ENCODE measurements at regions not wholly inside any gene's neighbourhood (a gene's known extent, or its start where the extent isn't known, plus 50 kb on each side); places are given as distances from the start of the nearest gene placed in this dataset.
A peak's percentile ranks its signal among the peaks of the same experiment; 100 is the strongest.
"Not testable (repeated sequence)": the region's sequence is repeated elsewhere in the genome, so short reads cannot be mapped to it uniquely, and the experiment has no call there.

DNA sequence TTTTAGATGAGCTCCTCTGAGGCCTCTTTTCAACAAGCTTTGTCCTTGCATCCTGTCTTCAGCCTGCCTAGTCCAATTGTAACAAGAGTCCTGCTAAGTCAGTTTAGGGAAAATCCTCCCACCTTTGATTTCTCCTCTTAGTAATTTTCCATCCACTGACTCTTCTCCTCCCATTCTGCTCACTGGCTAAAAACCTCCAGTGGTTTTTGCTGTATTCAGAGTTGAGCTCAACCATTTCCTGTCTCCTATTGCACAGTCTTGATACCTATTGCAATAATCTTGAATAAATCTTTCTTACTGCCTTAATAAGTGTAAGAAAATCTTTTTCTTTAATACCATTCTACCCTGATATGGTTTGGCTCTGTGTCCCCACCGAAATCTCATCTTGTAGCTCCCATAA is 117.8 kb upstream of the ENPP6 start:
- H3K9me3 ChIP-seq (ENCODE audit: control insufficient read depth in 2 of 2, insufficient read depth in 1 of 2, low read depth in 1 of 2, low read length in 1 of 2) = no peaks in the 10 kb centered on the region
- no peak overlapping the region for H3K27ac ChIP-seq (ENCODE audit: low read depth in 2 of 2, low read length in 1 of 2)
- H3K4me3 ChIP-seq (ENCODE audit: low read depth in 1 of 2, low read length in 2 of 2) = no peak overlapping the region
- H3K27me3 ChIP-seq (ENCODE audit: control insufficient read depth in 1 of 2, insufficient read depth in 2 of 2, low read length in 2 of 2) = no peaks in the 10 kb centered on the region
- H3K4me1 ChIP-seq (ENCODE audit: control insufficient read depth in 2 of 2, insufficient read depth in 2 of 2, low read length in 1 of 2) = no peaks in the 10 kb centered on the region
- 0% methylated on average over 1 of the region's 1 CpG for WGBS, 2 donors
- no peaks in the 10 kb centered on the region for H3K36me3 ChIP-seq (ENCODE audit: control insufficient read depth in 2 of 2, insufficient read depth in 2 of 2, low read length in 1 of 2)

DNA sequence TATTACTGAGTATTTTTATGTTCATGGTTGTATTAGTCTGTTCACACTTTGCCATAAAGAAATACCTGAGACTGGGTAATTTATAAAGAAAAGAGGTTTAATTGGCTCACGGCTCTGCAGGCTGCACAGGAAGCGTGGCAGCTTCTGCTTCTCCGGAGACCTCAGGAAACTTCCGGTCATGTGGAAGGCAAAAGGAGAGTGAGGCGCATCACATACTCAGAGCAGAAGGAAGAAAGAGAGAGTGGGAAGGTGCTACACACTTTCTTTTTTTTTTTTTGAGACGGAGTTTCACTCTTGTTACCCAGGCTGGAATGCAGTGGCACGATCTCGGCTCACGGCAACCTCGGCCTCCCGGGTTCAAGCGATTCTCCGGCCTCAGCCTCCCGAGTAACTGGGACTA is 115.8 kb upstream of the ENPP6 start:
- not testable (repeated sequence) for H3K4me3 ChIP-seq (ENCODE audit: low read depth in 1 of 2, low read length in 2 of 2); H3K9me3 ChIP-seq (ENCODE audit: control insufficient read depth in 2 of 2, insufficient read depth in 1 of 2, low read depth in 1 of 2, low read length in 1 of 2); H3K27me3 ChIP-seq (ENCODE audit: control insufficient read depth in 1 of 2, insufficient read depth in 2 of 2, low read length in 2 of 2); H3K4me1 ChIP-seq (ENCODE audit: control insufficient read depth in 2 of 2, insufficient read depth in 2 of 2, low read length in 1 of 2); H3K36me3 ChIP-seq (ENCODE audit: control insufficient read depth in 2 of 2, insufficient read depth in 2 of 2, low read length in 1 of 2); H3K27ac ChIP-seq (ENCODE audit: low read depth in 2 of 2, low read length in 1 of 2)
- 85 to 90% methylated on average over 14 of the region's 14 CpGs for WGBS, 2 donors

DNA sequence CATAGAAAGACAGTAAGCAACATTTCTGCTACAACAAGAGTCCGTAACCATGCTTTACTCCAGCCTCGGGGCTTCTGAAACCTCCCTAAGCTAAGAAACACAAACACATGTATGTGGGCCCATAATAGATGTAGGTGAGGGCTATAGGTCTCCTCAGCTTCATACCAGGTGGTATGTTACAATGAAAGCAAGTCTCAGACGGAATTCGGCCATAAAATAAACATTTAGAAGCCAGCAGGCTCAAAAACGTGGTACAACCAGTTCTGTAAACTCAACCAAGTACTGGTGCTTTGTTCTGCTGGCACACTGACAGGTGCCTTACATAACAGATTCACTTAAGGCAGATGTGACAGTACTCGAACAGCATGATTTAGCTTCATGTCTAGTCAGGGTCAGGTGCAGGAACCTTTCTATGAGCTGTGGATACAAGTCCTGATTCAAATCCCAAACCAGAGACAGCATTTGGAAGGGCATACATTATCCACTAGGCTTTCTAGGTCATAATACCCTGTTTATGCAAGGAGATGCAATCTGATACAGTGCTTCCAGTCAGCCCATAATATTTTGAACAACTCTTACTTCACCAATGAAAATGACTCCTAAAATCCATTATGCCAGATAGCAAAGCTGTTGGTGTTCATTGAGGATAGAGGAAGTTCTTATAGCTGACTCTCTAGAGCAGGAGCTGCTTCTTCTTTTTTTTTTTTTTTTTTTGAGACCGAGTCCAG is 113.8 kb upstream of the ENPP6 start:
- Histone ChIP-seq H3K27me3 (ENCODE audit: control insufficient read depth in 1 of 2, insufficient read depth in 2 of 2, low read length in 2 of 2) (no peaks in the 10 kb centered on the region), H3K36me3 (ENCODE audit: control insufficient read depth in 2 of 2, insufficient read depth in 2 of 2, low read length in 1 of 2) (no peaks in the 10 kb centered on the region), H3K9me3 (ENCODE audit: control insufficient read depth in 2 of 2, insufficient read depth in 1 of 2, low read depth in 1 of 2, low read length in 1 of 2) (no peaks in the 10 kb centered on the region), H3K4me3 (ENCODE audit: low read depth in 1 of 2, low read length in 2 of 2) (no peak overlapping the region), H3K27ac (ENCODE audit: low read depth in 2 of 2, low read length in 1 of 2) (peak overlapping the region; percentile 74 to 83), H3K4me1 (ENCODE audit: control insufficient read depth in 2 of 2, insufficient read depth in 2 of 2, low read length in 1 of 2) (peaks cover 0 to 2% of the 10 kb centered on the region in 2 donors)
- 36 to 41% methylated on average over 7 of the region's 7 CpGs for WGBS, 2 donors

DNA sequence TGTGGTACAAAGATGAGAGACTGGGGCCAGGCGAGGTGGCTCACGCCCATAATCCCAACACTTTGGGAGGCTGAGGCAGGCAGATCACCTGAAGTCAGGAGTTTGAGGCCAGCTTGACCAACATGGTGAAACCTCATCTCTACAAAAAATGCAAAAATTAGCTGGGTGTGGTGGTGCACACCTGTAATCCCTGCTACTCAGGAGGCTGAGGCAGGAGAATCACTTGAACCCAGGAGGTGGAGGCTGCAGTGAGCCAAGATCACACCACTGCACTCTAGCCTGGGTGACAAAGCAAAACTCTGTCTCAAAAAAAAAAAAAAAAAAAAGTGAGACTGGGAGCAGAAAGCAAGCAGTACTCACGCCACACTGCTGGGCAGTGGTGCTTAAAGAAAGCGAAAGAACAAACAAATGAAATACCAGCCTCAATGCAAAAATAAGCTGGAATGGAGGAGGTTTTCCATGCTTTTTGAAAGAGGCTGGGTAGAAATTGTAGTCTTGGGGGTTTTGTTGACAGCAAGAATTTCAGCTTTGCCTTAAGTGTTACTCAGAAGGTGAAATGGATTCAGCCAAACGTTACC is 112.9 kb upstream of the ENPP6 start:
- 77 to 80% methylated on average over 5 of the region's 5 CpGs for WGBS, 2 donors
- H3K27ac ChIP-seq (ENCODE audit: low read depth in 2 of 2, low read length in 1 of 2) = peak overlapping the region; percentile 27 to 74
- not testable (repeated sequence) for H3K4me1 ChIP-seq (ENCODE audit: control insufficient read depth in 2 of 2, insufficient read depth in 2 of 2, low read length in 1 of 2); H3K36me3 ChIP-seq (ENCODE audit: control insufficient read depth in 2 of 2, insufficient read depth in 2 of 2, low read length in 1 of 2); H3K27me3 ChIP-seq (ENCODE audit: control insufficient read depth in 1 of 2, insufficient read depth in 2 of 2, low read length in 2 of 2); H3K9me3 ChIP-seq (ENCODE audit: control insufficient read depth in 2 of 2, insufficient read depth in 1 of 2, low read depth in 1 of 2, low read length in 1 of 2); H3K4me3 ChIP-seq (ENCODE audit: low read depth in 1 of 2, low read length in 2 of 2)

DNA sequence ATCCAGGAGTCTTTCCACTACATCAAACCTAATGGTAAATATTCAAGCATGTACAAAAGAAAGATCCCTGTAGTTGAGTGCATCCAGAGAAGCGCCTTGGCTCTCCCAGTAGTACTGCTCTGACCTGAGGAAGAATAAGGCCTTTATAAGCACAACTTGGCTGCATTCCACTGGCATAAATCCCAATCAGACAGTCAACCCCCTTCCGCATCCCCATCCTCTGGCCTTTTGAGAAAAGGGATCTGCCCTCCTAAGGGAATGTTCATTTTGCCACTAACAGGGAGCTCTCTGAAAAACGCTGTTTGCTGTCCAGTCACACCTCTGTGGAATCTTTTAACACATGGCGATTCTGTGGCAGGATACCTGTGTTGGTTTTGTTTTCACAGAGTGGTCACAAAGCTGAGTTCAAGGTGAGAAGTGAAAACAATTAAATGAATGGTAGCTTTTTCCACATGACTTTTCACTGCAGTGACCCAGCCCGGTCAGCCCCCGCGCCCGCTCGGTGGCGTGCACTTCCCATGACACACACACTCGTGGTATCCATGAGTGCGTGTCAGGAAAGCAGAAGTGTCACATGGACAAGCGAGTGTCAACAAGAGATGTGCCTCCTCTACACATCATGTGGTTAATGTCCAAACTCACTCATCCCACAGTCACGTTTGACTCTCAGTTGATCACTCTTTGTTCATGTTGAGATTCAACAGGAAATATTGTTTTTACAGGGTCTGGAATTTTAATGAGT is 112.2 kb upstream of the ENPP6 start:
- Histone ChIP-seq H3K27me3 (ENCODE audit: control insufficient read depth in 1 of 2, insufficient read depth in 2 of 2, low read length in 2 of 2) (no peaks in the 10 kb centered on the region), H3K4me1 (ENCODE audit: control insufficient read depth in 2 of 2, insufficient read depth in 2 of 2, low read length in 1 of 2) (peaks cover 0 to 2% of the 10 kb centered on the region in 2 donors)
- 76 to 83% methylated on average over 14 of the region's 14 CpGs for WGBS, 2 donors

DNA sequence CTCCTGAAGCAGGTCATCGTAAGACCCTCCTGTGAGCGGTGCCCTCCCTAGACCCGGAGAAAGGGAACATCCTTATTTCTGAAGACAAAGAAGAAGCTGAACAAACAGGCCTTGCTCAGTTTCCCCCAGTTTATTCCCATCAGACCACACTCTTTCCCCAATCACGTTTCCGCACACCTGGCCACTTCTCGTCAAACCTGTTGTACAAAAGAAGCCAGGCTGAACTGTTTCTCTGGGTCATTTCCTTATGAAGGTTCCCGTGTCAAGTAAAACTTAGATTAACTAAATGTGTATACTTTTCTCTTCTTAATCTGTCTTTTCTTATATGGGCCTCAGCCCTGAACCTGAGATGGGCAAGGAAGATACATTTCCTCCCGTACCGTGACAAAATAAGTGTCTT is 111.6 kb upstream of the ENPP6 start:
- Histone ChIP-seq H3K27ac (ENCODE audit: low read depth in 2 of 2, low read length in 1 of 2) (peak overlapping the region; percentile 71 to 90), H3K36me3 (ENCODE audit: control insufficient read depth in 2 of 2, insufficient read depth in 2 of 2, low read length in 1 of 2) (no peaks in the 10 kb centered on the region), H3K27me3 (ENCODE audit: control insufficient read depth in 1 of 2, insufficient read depth in 2 of 2, low read length in 2 of 2) (no peaks in the 10 kb centered on the region), H3K4me3 (ENCODE audit: low read depth in 1 of 2, low read length in 2 of 2) (no peak overlapping the region), H3K9me3 (ENCODE audit: control insufficient read depth in 2 of 2, insufficient read depth in 1 of 2, low read depth in 1 of 2, low read length in 1 of 2) (no peaks in the 10 kb centered on the region), H3K4me1 (ENCODE audit: control insufficient read depth in 2 of 2, insufficient read depth in 2 of 2, low read length in 1 of 2) (peaks cover 0 to 2% of the 10 kb centered on the region in 2 donors)
- 68 to 77% methylated on average over 9 of the region's 9 CpGs for WGBS, 2 donors

More for the DNA sequence above, 112.2 kb upstream of the ENPP6 start:
- no peaks in the 10 kb centered on the region for H3K9me3 ChIP-seq (ENCODE audit: control insufficient read depth in 2 of 2, insufficient read depth in 1 of 2, low read depth in 1 of 2, low read length in 1 of 2)
- H3K4me3 ChIP-seq (ENCODE audit: low read depth in 1 of 2, low read length in 2 of 2) = no peak overlapping the region
- H3K27ac ChIP-seq (ENCODE audit: low read depth in 2 of 2, low read length in 1 of 2) = peak overlapping the region; percentile 52 to 75
- no peaks in the 10 kb centered on the region for H3K36me3 ChIP-seq (ENCODE audit: control insufficient read depth in 2 of 2, insufficient read depth in 2 of 2, low read length in 1 of 2)

DNA sequence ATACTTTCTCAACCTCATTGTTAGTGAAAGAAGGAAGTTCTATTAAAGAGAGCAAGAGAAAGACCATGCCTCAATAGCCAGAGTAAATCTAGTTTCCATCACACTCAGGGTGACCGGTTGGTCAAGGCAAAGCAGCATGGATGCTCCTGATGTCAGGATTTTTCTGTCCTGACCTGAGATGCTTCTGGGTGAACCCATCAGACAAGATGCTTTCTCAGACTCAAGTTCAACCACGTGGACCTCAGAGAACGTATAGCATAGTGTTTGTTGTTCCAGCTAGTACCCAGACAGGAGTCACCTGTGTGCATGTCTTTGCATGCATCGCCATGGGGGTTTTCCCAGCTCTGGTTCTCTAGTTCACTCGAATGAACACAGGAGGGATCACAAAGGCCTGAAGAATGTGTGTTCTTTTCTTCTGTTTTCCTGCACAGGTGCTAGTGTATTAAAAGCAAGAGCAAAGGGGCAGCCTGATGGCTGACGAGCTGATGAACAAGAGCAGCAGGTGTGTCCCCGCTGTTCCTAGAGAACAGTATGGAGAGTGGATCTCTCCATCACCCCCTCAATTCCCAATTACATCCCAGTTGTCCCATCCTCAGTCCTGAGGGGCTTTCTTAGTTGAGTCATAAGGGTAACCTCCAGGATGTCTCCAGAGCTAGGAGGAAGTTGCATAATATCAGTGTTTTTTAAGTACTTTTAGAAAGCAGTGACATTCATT is 110.5 kb upstream of the ENPP6 start:
- Histone ChIP-seq H3K27me3 (ENCODE audit: control insufficient read depth in 1 of 2, insufficient read depth in 2 of 2, low read length in 2 of 2) (no peaks in the 10 kb centered on the region), H3K4me1 (ENCODE audit: control insufficient read depth in 2 of 2, insufficient read depth in 2 of 2, low read length in 1 of 2) (peaks cover 0 to 2% of the 10 kb centered on the region in 2 donors), H3K36me3 (ENCODE audit: control insufficient read depth in 2 of 2, insufficient read depth in 2 of 2, low read length in 1 of 2) (no peaks in the 10 kb centered on the region), H3K4me3 (ENCODE audit: low read depth in 1 of 2, low read length in 2 of 2) (no peak overlapping the region), H3K9me3 (ENCODE audit: control insufficient read depth in 2 of 2, insufficient read depth in 1 of 2, low read depth in 1 of 2, low read length in 1 of 2) (no peaks in the 10 kb centered on the region), H3K27ac (ENCODE audit: low read depth in 2 of 2, low read length in 1 of 2) (peak overlapping the region; percentile 71 to 80)
- 39 to 60% methylated on average over 7 of the region's 7 CpGs for WGBS, 2 donors

DNA sequence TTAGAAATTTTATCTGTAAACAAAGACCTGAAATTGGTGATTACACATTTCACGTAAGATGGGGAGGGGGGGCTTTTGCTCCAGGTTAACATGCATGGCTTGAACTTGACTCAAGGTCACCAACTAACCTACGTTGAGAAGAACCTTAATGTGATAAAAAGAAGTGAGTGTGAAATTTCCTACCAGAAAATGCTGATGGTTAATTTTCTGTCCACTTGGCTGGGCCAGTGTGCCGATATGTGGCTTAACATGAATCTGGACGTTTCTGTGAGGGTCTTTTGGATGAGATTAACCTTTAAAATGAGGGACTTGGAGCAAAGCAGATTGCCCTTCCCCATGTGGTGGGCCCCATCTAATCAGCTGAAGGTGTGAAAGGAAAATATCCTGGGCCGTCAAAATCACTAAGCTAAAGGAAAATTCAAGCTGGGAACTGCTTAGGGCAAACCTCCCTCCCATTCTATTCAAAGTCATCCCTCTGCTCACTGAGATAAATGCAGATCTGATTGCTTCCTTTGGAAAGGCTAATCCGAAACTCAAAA is 107.3 kb upstream of the ENPP6 start:
- Histone ChIP-seq H3K27me3 (ENCODE audit: control insufficient read depth in 1 of 2, insufficient read depth in 2 of 2, low read length in 2 of 2) (no peaks in the 10 kb centered on the region), H3K4me3 (ENCODE audit: low read depth in 1 of 2, low read length in 2 of 2) (no peak overlapping the region)

DNA sequence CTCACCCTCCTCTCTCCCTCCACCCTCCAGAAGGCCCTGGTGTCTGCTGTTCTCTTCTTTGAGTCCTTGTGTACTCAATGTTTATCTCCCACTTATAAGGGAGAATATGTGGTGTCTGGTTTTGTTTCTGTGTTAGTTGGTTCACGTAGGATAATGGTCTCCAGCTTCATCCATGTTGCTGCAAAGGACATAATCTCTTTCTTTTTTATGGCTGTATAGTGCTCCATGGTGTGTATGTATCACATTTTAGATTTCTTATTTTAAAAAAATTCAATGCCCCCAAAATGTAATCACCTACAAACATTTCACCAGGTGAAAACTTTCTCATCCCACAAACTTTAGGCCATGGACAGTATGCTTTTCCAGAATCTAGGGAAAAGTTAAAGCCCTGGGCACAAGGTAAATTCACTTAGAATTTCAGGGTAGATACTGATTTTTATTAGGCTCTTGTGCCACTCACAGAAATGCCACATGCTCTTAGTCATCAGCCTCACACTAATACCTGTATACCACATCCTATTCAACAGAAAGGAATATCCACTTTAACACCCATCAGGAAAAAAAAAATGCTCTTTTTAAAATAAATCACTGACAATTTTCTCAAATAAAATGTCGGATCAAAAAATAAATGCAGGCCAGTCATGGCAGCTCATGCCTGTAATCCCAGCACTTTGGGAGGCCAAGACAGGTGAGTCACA is 104.8 kb upstream of the ENPP6 start:
- no peaks in the 10 kb centered on the region for H3K4me1 ChIP-seq (ENCODE audit: control insufficient read depth in 2 of 2, insufficient read depth in 2 of 2, low read length in 1 of 2)
- no peaks in the 10 kb centered on the region for H3K36me3 ChIP-seq (ENCODE audit: control insufficient read depth in 2 of 2, insufficient read depth in 2 of 2, low read length in 1 of 2)
- no peaks in the 10 kb centered on the region for H3K9me3 ChIP-seq (ENCODE audit: control insufficient read depth in 2 of 2, insufficient read depth in 1 of 2, low read depth in 1 of 2, low read length in 1 of 2)
- WGBS, 2 donors = 76 to 83% methylated on average over 2 of the region's 2 CpGs
- no peak overlapping the region for H3K27ac ChIP-seq (ENCODE audit: low read depth in 2 of 2, low read length in 1 of 2)
- no peaks in the 10 kb centered on the region for H3K27me3 ChIP-seq (ENCODE audit: control insufficient read depth in 1 of 2, insufficient read depth in 2 of 2, low read length in 2 of 2)
- no peak overlapping the region for H3K4me3 ChIP-seq (ENCODE audit: low read depth in 1 of 2, low read length in 2 of 2)

More for the DNA sequence above, 107.3 kb upstream of the ENPP6 start:
- WGBS, 2 donors = 82 to 90% methylated on average over 6 of the region's 6 CpGs
- no peak overlapping the region for H3K27ac ChIP-seq (ENCODE audit: low read depth in 2 of 2, low read length in 1 of 2)
- H3K4me1 ChIP-seq (ENCODE audit: control insufficient read depth in 2 of 2, insufficient read depth in 2 of 2, low read length in 1 of 2) = peaks cover 0 to 1% of the 10 kb centered on the region in 2 donors
- H3K9me3 ChIP-seq (ENCODE audit: control insufficient read depth in 2 of 2, insufficient read depth in 1 of 2, low read depth in 1 of 2, low read length in 1 of 2) = no peaks in the 10 kb centered on the region
- no peaks in the 10 kb centered on the region for H3K36me3 ChIP-seq (ENCODE audit: control insufficient read depth in 2 of 2, insufficient read depth in 2 of 2, low read length in 1 of 2)
